K562 (cell line): ENCODE measurements at regions not wholly inside any gene's neighbourhood (a gene's known extent, or its start where the extent isn't known, plus 50 kb on each side); places are given as distances from the start of the nearest gene placed in this dataset.

Experiments used
- ATAC-seq: fragments of 200-7000 bp; cut with Tn5 transposase; 3 replicates; pipeline ENCODE4 v1.9.1; 2020; ENCODE audit warnings: moderate library complexity
- BruUV-seq: library from RNA; stranded (reverse); fragments of 400-500 nt; replicated peaks from 2 replicates; lab custom pipeline; 2021; lab: Mats Ljungman, UMichigan
- CTCF ChIA-PET: fragments of 300-600 bp; formaldehyde crosslinking; extraction: SDS; loops from one replicate; lab custom pipeline; 2021; ENCODE audit warnings: low intra/inter-chr PET ratio; lab: Yijun Ruan, JAX
- POLR2A ChIA-PET: fragments of 300-600, 350-650 bp; sonication (Branson Sonifier 250); formaldehyde crosslinking; extraction: SDS; loops from one replicate; lab custom pipeline; 2021; ENCODE audit warnings: antibody characterized with exemption, inconsistent platforms; lab: Yijun Ruan, JAX
- DNase-seq, 4 experiments: peaks; one replicate each; pipeline versions ENCODE4 v3.0.0 to v3.0.0-alpha.2; 2011 to 2018; ENCODE audit warnings: low spot score in 3 of 4, mixed read lengths in 3 of 4; ENCODE audit errors: extremely low read depth in 1 of 4
- FAIRE-seq: peaks from 2 replicates; lab custom pipeline; 2011; peaks lifted over from hg19 to GRCh38; lab: Jason Lieb, UNC
- H2AFZ ChIP-seq: 2 replicates; pipeline ENCODE4 v1.6.0; 2011; ENCODE audit warnings: low read depth, low read length, control low read depth, inconsistent platforms
- H3K27ac ChIP-seq: fragments of 200-600 bp; 3 replicates; pipeline ENCODE4 v1.8.0; 2011; ENCODE audit warnings: low read depth, mild to moderate bottlenecking, control low read depth, inconsistent platforms, low read length, moderate library complexity, mixed read lengths; ENCODE audit errors: extremely low read depth
- H3K27me3 ChIP-seq, 2 experiments: fragments of 300-600 bp in 1 of 2; 2 replicates in 1 of 2; 3 replicates in 1 of 2; pipeline versions ENCODE4 v1.6.0 to v1.8.0; 2011; ENCODE audit warnings: inconsistent platforms in 2 of 2, low read length in 2 of 2, mild to moderate bottlenecking in 1 of 2, mixed read lengths in 1 of 2, moderate library complexity in 1 of 2; ENCODE audit not compliant: control insufficient read depth in 2 of 2, insufficient read depth in 2 of 2
- H3K36me3 ChIP-seq: fragments of 300-600 bp; 3 replicates; pipeline ENCODE4 v1.8.0; 2011; ENCODE audit warnings: mild to moderate bottlenecking, low read length, inconsistent platforms; ENCODE audit not compliant: control insufficient read depth, insufficient read depth
- H3K4me1 ChIP-seq, 2 experiments: fragments of 200-600 bp in 1 of 2; replicated peaks in 1 of 2; 2 replicates in 1 of 2; 3 replicates in 1 of 2; pipeline versions ENCODE4 v1.5.1 to v1.8.0; 2011; ENCODE audit warnings: inconsistent platforms in 2 of 2, low read length in 2 of 2, mild to moderate bottlenecking in 1 of 2, mixed read lengths in 1 of 2, moderate library complexity in 1 of 2; ENCODE audit not compliant: control insufficient read depth in 2 of 2, insufficient read depth in 2 of 2
- H3K4me2 ChIP-seq: 2 replicates; pipeline ENCODE4 v1.6.1; 2011; ENCODE audit warnings: low read length, control low read depth, inconsistent platforms, mixed read lengths; ENCODE audit not compliant: insufficient read depth
- H3K4me3 ChIP-seq: fragments of 200-600 bp; sonication (generic), shearing (Covaris generic); 2 replicates; pipeline ENCODE4 v1.5.1; 2016; ENCODE audit warnings: control low read depth, inconsistent platforms
- H3K79me2 ChIP-seq: fragments of 200-600 bp; 3 replicates; pipeline ENCODE4 v1.8.0; 2011; ENCODE audit warnings: low read length, inconsistent platforms; ENCODE audit not compliant: control insufficient read depth, insufficient read depth
- H3K9ac ChIP-seq, 2 experiments: 2 replicates each; pipeline versions ENCODE4 v1.6.0 to v1.6.1; 2011; ENCODE audit warnings: low read depth in 2 of 2, low read length in 2 of 2, control low read depth in 1 of 2, inconsistent platforms in 1 of 2, mild to moderate bottlenecking in 1 of 2, mixed read lengths in 1 of 2; ENCODE audit not compliant: insufficient read depth in 1 of 2
- H3K9me1 ChIP-seq: one replicate; pipeline ENCODE4 v1.6.0; 2011; ENCODE audit warnings: inconsistent platforms, mild to moderate bottlenecking, low read length, moderate library complexity; ENCODE audit not compliant: control insufficient read depth, insufficient read depth
- H3K9me3 ChIP-seq: replicated peaks from 2 replicates; pipeline ENCODE4 v1.5.1; 2011; ENCODE audit warnings: low read depth, low read length, inconsistent platforms; ENCODE audit not compliant: control insufficient read depth, insufficient read depth
- H4K20me1 ChIP-seq: replicated peaks from 2 replicates; pipeline ENCODE4 v1.6.1; 2011; ENCODE audit warnings: low read length, inconsistent platforms, mixed read lengths; ENCODE audit not compliant: control insufficient read depth, insufficient read depth
- BHLHE40 ChIP-seq: IDR thresholded peaks from 2 replicates; pipeline ENCODE4 v1.6.1; 2011; ENCODE audit warnings: low read length, improper control_type of control experiment
- CHD1 ChIP-seq: fragments of 200-600 bp; sonication (generic); IDR thresholded peaks from one replicate; pipeline ENCODE4 v1.6.1; 2012; ENCODE audit warnings: mild to moderate bottlenecking, moderate library complexity, low read length, inconsistent platforms
- JUN ChIP-seq, 2 experiments: sonication (generic) in 1 of 2; formaldehyde crosslinking in 1 of 2; IDR thresholded peaks; 2 replicates each; pipeline versions ENCODE4 v1.6.1 to v1.8.0; 2012 to 2022; ENCODE audit warnings: borderline replicate concordance in 2 of 2, mild to moderate bottlenecking in 2 of 2, improper control_type of control experiment in 1 of 2, low read depth in 1 of 2, low read length in 1 of 2, missing genetic modification reagents in 1 of 2
- KDM1A ChIP-seq, 2 experiments: fragments of 450-650 bp; IDR thresholded peaks; 2 replicates each; pipeline ENCODE4 v1.6.1; 2016; ENCODE audit warnings: mild to moderate bottlenecking in 2 of 2
- MCM7 ChIP-seq, 2 experiments: fragments of 450-650 bp; IDR thresholded peaks; 2 replicates each; pipeline ENCODE4 v1.6.1; 2016 to 2018
- NONO ChIP-seq, 2 experiments: fragments of 200-400 bp in 1 of 2; fragments of 450-650 bp in 1 of 2; formaldehyde crosslinking in 1 of 2; IDR thresholded peaks; 2 replicates each; pipeline ENCODE4 v1.6.1; 2017; ENCODE audit warnings: low read depth in 2 of 2, mild to moderate bottlenecking in 2 of 2, moderate library complexity in 2 of 2, low read length in 1 of 2
- NR1H2 ChIP-seq: sonication (generic); formaldehyde crosslinking; IDR thresholded peaks from 2 replicates; pipeline ENCODE4 v1.4.0; 2020; ENCODE audit warnings: mild to moderate bottlenecking, missing genetic modification reagents
- PRDM10 ChIP-seq: fragments of 450-650 bp; IDR thresholded peaks from 2 replicates; pipeline ENCODE4 v1.6.1; 2018; ENCODE audit not compliant: partially characterized antibody
- WGBS: fragments of 100-300 bp; shearing (Covaris generic); methylation state at CpG from one replicate; pipeline ENCODE4 v1.1.6; 2016; ENCODE audit warnings: low coverage, mixed read lengths; ENCODE audit not compliant: insufficient coverage; ENCODE audit errors: missing lambda C conversion rate; 5-methylcytosine and 5-hydroxymethylcytosine counted together
- in situ Hi-C: fragments of 300-500 bp; cut with MboI; formaldehyde crosslinking; loops from 4 replicates; pipeline ENCODE4 v1.15.0; 2018; ENCODE audit warnings: inconsistent platforms, mixed read lengths
- intact Hi-C: fragments of 100-400 bp; cut with micrococcal nuclease; formaldehyde crosslinking; loops from 2 replicates; pipeline ENCODE4 v1.14.2; 2022

- in situ Hi-C loops (no loop called here), intact Hi-C loops (no loop called here)
- Histone ChIP-seq H3K79me2 (no peaks in the 10 kb centered on the region), H3K4me2 (no peak overlapping the region), H3K4me1 (no peaks in the 10 kb centered on the region), H3K9ac (no peak overlapping the region), H3K9me1 (no peaks in the 10 kb centered on the region), H2AFZ (no peak overlapping the region), H4K20me1 (no peaks in the 10 kb centered on the region), H3K9me3 (no peaks in the 10 kb centered on the region), H3K27ac (no peak overlapping the region), H3K4me3 (no peak overlapping the region), H3K27me3 (no peaks in the 10 kb centered on the region), H3K36me3 (no peaks in the 10 kb centered on the region)
- no peak for DNase-seq
- TF ChIP-seq CHD1 (no peak), NR1H2 (CRISPR knock-in tag) (no peak), NONO (IDR thresholded peaks at IDR 0.05; ENCODE audit: low read depth in 2 of 2, low read length in 1 of 2) (no peak)
- BruUV-seq: no TSS peak
- CTCF ChIA-PET: no interaction called here
- POLR2A ChIA-PET: interaction anchor here (0.6 to 1.0 kb wide), 2 partner anchors 28 to 79 kb away, joined by 3 read pairs; no protein-coding TSS in a partner anchor
- WGBS: under 1% methylated on average over 10 of the region's 10 CpGs
- no peak for FAIRE-seq
- ATAC-seq: no peak
Observed at GRCh38 chr6:166058064-166058739, 109.4 kb downstream of the TBXT start.

- Histone ChIP-seq H3K79me2 (no peaks in the 10 kb centered on the region), H3K27me3 (no peaks in the 10 kb centered on the region), H3K9ac (no peak overlapping the region), H3K4me1 (no peaks in the 10 kb centered on the region), H2AFZ (no peak overlapping the region), H3K36me3 (no peaks in the 10 kb centered on the region), H4K20me1 (no peaks in the 10 kb centered on the region), H3K9me1 (no peaks in the 10 kb centered on the region), H3K9me3 (no peaks in the 10 kb centered on the region), H3K4me2 (no peak overlapping the region), H3K27ac (no peak overlapping the region), H3K4me3 (no peak overlapping the region)
- CTCF ChIA-PET: no interaction called here
- 3% methylated on average over 2 of the region's 2 CpGs for WGBS
- ATAC-seq (no peak), DNase-seq (no peak), FAIRE-seq (no peak)
- intact Hi-C loops: no loop called here
- POLR2A ChIA-PET: interaction anchor here (1.0 kb wide), 1 partner anchor 28 kb away, joined by 3 read pairs; no protein-coding TSS in a partner anchor
- BruUV-seq: no TSS peak
- in situ Hi-C loops: no loop called here
- no peak for TF ChIP-seq MCM7 (IDR thresholded peaks at IDR 0.05)
- no peak for TF ChIP-seq KDM1A (IDR thresholded peaks at IDR 0.05)
- TF ChIP-seq BHLHE40: no peak
- no peak for TF ChIP-seq JUN (IDR thresholded peaks at IDR 0.05; ENCODE audit: borderline replicate concordance, low read depth, low read length)
- TF ChIP-seq JUN (CRISPR knock-in tag; IDR thresholded peaks at IDR 0.05; ENCODE audit: borderline replicate concordance): no peak
- TF ChIP-seq PRDM10: no peak
Observed at GRCh38 chr6:166057431-166057830, 110.2 kb downstream of the TBXT start.
